ENCODE measurements at regions not wholly inside any gene's neighbourhood (a gene's known extent, or its start where the extent isn't known, plus 50 kb on each side); places are given as distances from the start of the nearest gene placed in this dataset.
A peak's percentile ranks its signal among the peaks of the same experiment; 100 is the strongest.

- no peak for DNase-seq (ENCODE audit: low read depth)
These were observed 69.7 kb downstream of the SKA1 start for GRCh38 chr18:50444539-50444938.

GRCh38 chr18:50446629-50447028 lies 71.8 kb downstream of the SKA1 start:
- DNase-seq (ENCODE audit: low read depth) = no peak

- no peak for DNase-seq (ENCODE audit: low read depth)
These were observed 72.4 kb downstream of the SKA1 start for GRCh38 chr18:50447102-50447741.

GRCh38 chr18:50447952-50448351 lies 73.1 kb downstream of the SKA1 start:
- DNase-seq (ENCODE audit: low read depth) = no peak

GRCh38 chr18:50451100-50451842 lies 76.4 kb downstream of the SKA1 start:
- DNase-seq (ENCODE audit: low read depth) = no peak

GRCh38 chr18:50453014-50453680 lies 78.3 kb downstream of the SKA1 start:
- DNase-seq (ENCODE audit: low read depth) = no peak

GRCh38 chr18:50453732-50454131 lies 78.9 kb downstream of the SKA1 start:
- no peak for DNase-seq (ENCODE audit: low read depth)

- peak; percentile 2 for DNase-seq (ENCODE audit: low read depth)
These were observed 79.6 kb downstream of the SKA1 start for GRCh38 chr18:50454387-50454988.

- DNase-seq (ENCODE audit: low read depth) = no peak
These were observed 81.4 kb downstream of the SKA1 start for GRCh38 chr18:50456285-50456684.

- DNase-seq (ENCODE audit: low read depth) = no peak
These were observed 82.8 kb downstream of the SKA1 start for GRCh38 chr18:50457639-50458038.

- no peak for DNase-seq (ENCODE audit: low read depth)
These were observed 83.5 kb downstream of the SKA1 start for GRCh38 chr18:50458366-50458765.

GRCh38 chr18:50458796-50459195 lies 84.0 kb downstream of the SKA1 start:
- no peak for DNase-seq (ENCODE audit: low read depth)

GRCh38 chr18:50460062-50460461 lies 85.2 kb downstream of the SKA1 start:
- DNase-seq (ENCODE audit: low read depth) = no peak

GRCh38 chr18:50460716-50461115 lies 85.9 kb downstream of the SKA1 start:
- DNase-seq (ENCODE audit: low read depth) = no peak

- no peak for DNase-seq (ENCODE audit: low read depth)
These were observed 86.4 kb downstream of the SKA1 start for GRCh38 chr18:50461251-50461650.

GRCh38 chr18:50465211-50466153 lies 90.6 kb downstream of the SKA1 start:
- no peak for DNase-seq (ENCODE audit: low read depth)

- DNase-seq (ENCODE audit: low read depth) = no peak
These were observed 91.8 kb downstream of the SKA1 start for GRCh38 chr18:50466634-50467033.

GRCh38 chr18:50468807-50469206 lies 91.1 kb upstream of the MAPK4 start:
- DNase-seq (ENCODE audit: low read depth) = no peak

- no peak for DNase-seq (ENCODE audit: low read depth)
These were observed 90.5 kb upstream of the MAPK4 start for GRCh38 chr18:50469380-50469781.

- no peak for DNase-seq (ENCODE audit: low read depth)
These were observed 86.9 kb upstream of the MAPK4 start for GRCh38 chr18:50472941-50473340.

- no peak for DNase-seq (ENCODE audit: low read depth)
These were observed 86.0 kb upstream of the MAPK4 start for GRCh38 chr18:50473881-50474280.
